Upper lobe of left lung (tissue), 6 donors: ENCODE measurements at regions not wholly inside any gene's neighbourhood (a gene's known extent, or its start where the extent isn't known, plus 50 kb on each side); places are given as distances from the start of the nearest gene placed in this dataset.

Experiments used
- ATAC-seq, 2 donors: fragments of 200-7000 bp; cut with Tn5 transposase; one replicate each; pipeline ENCODE4 v1.9.1; 2022; ENCODE audit warnings: mild to moderate bottlenecking in 2 of 2, moderate library complexity in 2 of 2; ENCODE audit not compliant: low FRiP score in 2 of 2
- DNase-seq, 2 donors: peaks; one replicate each; pipeline ENCODE4 v3.0.0-alpha.2; 2019 to 2020
- H3K27ac ChIP-seq, 4 donors: fragments of 200-600 bp; sonication (generic); one replicate each; pipeline ENCODE4 v1.5.1; 2016 to 2019
- H3K27me3 ChIP-seq, 4 donors: fragments of 200-600 bp; sonication (generic); one replicate each; pipeline ENCODE4 v1.5.1; 2017 to 2019
- H3K36me3 ChIP-seq, 4 donors: fragments of 200-600 bp; sonication (generic); one replicate each; pipeline ENCODE4 v1.5.1; 2016 to 2019
- H3K4me1 ChIP-seq, 4 donors: fragments of 200-600 bp; sonication (generic); one replicate each; pipeline ENCODE4 v1.5.1; 2018 to 2019
- H3K4me3 ChIP-seq, 4 donors: fragments of 200-600 bp; sonication (generic); one replicate each; pipeline ENCODE4 v1.5.1; 2017 to 2019; ENCODE audit warnings: mild to moderate bottlenecking in 2 of 4, moderate library complexity in 1 of 4
- H3K9me3 ChIP-seq, 4 donors: fragments of 200-600 bp; sonication (generic); one replicate each; pipeline ENCODE4 v1.5.1; 2018 to 2019
- CTCF ChIP-seq, 6 experiments: fragments of 450-650 bp in 4 of 6; fragments of 200-600 bp in 2 of 6; sonication (generic) in 2 of 6; IDR thresholded peaks; one replicate each; pipeline ENCODE4 v1.5.1; 2016 to 2019; ENCODE audit warnings: antibody characterized with exemption in 6 of 6
- EP300 ChIP-seq, 4 donors: sonication (generic); formaldehyde crosslinking; IDR thresholded peaks; one replicate each; pipeline ENCODE4 v1.5.1; 2017; ENCODE audit warnings: antibody characterized with exemption in 4 of 4, control low read depth in 2 of 4
- POLR2A ChIP-seq, 4 donors: fragments of 450-650 bp; IDR thresholded peaks; one replicate each; pipeline ENCODE4 v1.5.1; 2016 to 2017; ENCODE audit warnings: antibody characterized with exemption in 4 of 4, mild to moderate bottlenecking in 2 of 4
- POLR2AphosphoS5 ChIP-seq, 2 donors: sonication (generic); formaldehyde crosslinking; IDR thresholded peaks; one replicate each; pipeline ENCODE4 v1.5.1; 2017; ENCODE audit warnings: antibody characterized with exemption in 2 of 2
- whole genome bisulfite sequencing, 2 donors: methylation state at CpG; one replicate each; pipeline ENCODE4 v1.1.5; 2017 to 2018; 5-methylcytosine and 5-hydroxymethylcytosine counted together
- donor health status: DM: no; HTN: no; CAD: no; lungs with moderate emphysema.
- donor health status: DM: no; HTN: yes; CAD: no; lungs with severe emphysema.

GRCh38 chr12:98173773-98174427 is 341.5 kb upstream of the TMPO start:
- WGBS, 2 donors: 95 to 97% methylated on average over 1 of the region's 1 CpG
- no peak for DNase-seq
- no peaks in the 10 kb centered on the region for H3K27me3 ChIP-seq
- no peak for ATAC-seq
- H3K36me3 ChIP-seq: no peaks in the 10 kb centered on the region
- no peak overlapping the region for H3K4me3 ChIP-seq
- no peaks in the 10 kb centered on the region for H3K9me3 ChIP-seq
- H3K27ac ChIP-seq: no peak overlapping the region
- no peaks in the 10 kb centered on the region for H3K4me1 ChIP-seq
- TF ChIP-seq EP300 (IDR thresholded peaks at IDR 0.05) (no peak), POLR2A (IDR thresholded peaks at IDR 0.05) (no peak), POLR2AphosphoS5 (IDR thresholded peaks at IDR 0.05) (no peak), CTCF (IDR thresholded peaks at IDR 0.05) (no peak)

- TF ChIP-seq EP300 (IDR thresholded peaks at IDR 0.05): no peak
- TF ChIP-seq POLR2AphosphoS5 (IDR thresholded peaks at IDR 0.05): no peak
- TF ChIP-seq CTCF (IDR thresholded peaks at IDR 0.05): no peak
- no peak for TF ChIP-seq POLR2A (IDR thresholded peaks at IDR 0.05)
- DNase-seq: no peak
- Histone ChIP-seq H3K36me3 (no peaks in the 10 kb centered on the region), H3K9me3 (no peaks in the 10 kb centered on the region), H3K4me1 (no peaks in the 10 kb centered on the region), H3K27ac (no peak overlapping the region), H3K27me3 (no peaks in the 10 kb centered on the region), H3K4me3 (no peak overlapping the region)
- no peak for ATAC-seq
- 86 to 90% methylated on average over 5 of the region's 5 CpGs for WGBS, 2 donors
Measured at GRCh38 chr12:98174428-98174809, 341.0 kb upstream of the TMPO start.

- Histone ChIP-seq H3K36me3 (no peaks in the 10 kb centered on the region), H3K9me3 (no peaks in the 10 kb centered on the region), H3K27ac (no peak overlapping the region), H3K4me1 (no peaks in the 10 kb centered on the region), H3K27me3 (no peaks in the 10 kb centered on the region), H3K4me3 (no peak overlapping the region)
- no peak for ATAC-seq
- TF ChIP-seq POLR2A (IDR thresholded peaks at IDR 0.05) (no peak), EP300 (IDR thresholded peaks at IDR 0.05) (no peak), CTCF (IDR thresholded peaks at IDR 0.05) (no peak), POLR2AphosphoS5 (IDR thresholded peaks at IDR 0.05) (no peak)
- DNase-seq: no peak
Measured at GRCh38 chr12:98178126-98178525, 337.3 kb upstream of the TMPO start.

GRCh38 chr12:98179151-98179550 is 336.2 kb upstream of the TMPO start:
- H3K27me3 ChIP-seq: no peaks in the 10 kb centered on the region
- no peak overlapping the region for H3K27ac ChIP-seq
- no peaks in the 10 kb centered on the region for H3K9me3 ChIP-seq
- H3K4me3 ChIP-seq: no peak overlapping the region
- ATAC-seq (no peak), DNase-seq (no peak)
- no peaks in the 10 kb centered on the region for H3K36me3 ChIP-seq
- no peaks in the 10 kb centered on the region for H3K4me1 ChIP-seq
- no peak for TF ChIP-seq CTCF (IDR thresholded peaks at IDR 0.05)
- no peak for TF ChIP-seq POLR2A (IDR thresholded peaks at IDR 0.05)
- no peak for TF ChIP-seq EP300 (IDR thresholded peaks at IDR 0.05)
- no peak for TF ChIP-seq POLR2AphosphoS5 (IDR thresholded peaks at IDR 0.05)

- H3K27me3 ChIP-seq: no peaks in the 10 kb centered on the region
- TF ChIP-seq POLR2A (IDR thresholded peaks at IDR 0.05): no peak
- no peak for TF ChIP-seq CTCF (IDR thresholded peaks at IDR 0.05)
- no peak for TF ChIP-seq POLR2AphosphoS5 (IDR thresholded peaks at IDR 0.05)
- no peak for TF ChIP-seq EP300 (IDR thresholded peaks at IDR 0.05)
- no peak overlapping the region for H3K27ac ChIP-seq
- ATAC-seq (no peak), DNase-seq (no peak)
- H3K9me3 ChIP-seq: no peaks in the 10 kb centered on the region
- whole genome bisulfite sequencing, 2 donors: 85 to 87% methylated on average over 13 of the region's 13 CpGs
- no peak overlapping the region for H3K4me3 ChIP-seq
- no peaks in the 10 kb centered on the region for H3K36me3 ChIP-seq
- no peaks in the 10 kb centered on the region for H3K4me1 ChIP-seq
Measured at GRCh38 chr12:98180603-98181002, 334.8 kb upstream of the TMPO start.
